IMR-90 (cell line): ENCODE measurements at regions not wholly inside any gene's neighbourhood (a gene's known extent, or its start where the extent isn't known, plus 50 kb on each side); places are given as distances from the start of the nearest gene placed in this dataset.

ENCODE experiments used
- ATAC-seq: fragments of 200-7000 bp; cut with Tn5 transposase; 2 replicates; pipeline ENCODE4 v1.9.1; 2020; ENCODE audit warnings: low read depth, mild to moderate bottlenecking, moderate library complexity
- BruUV-seq: library from RNA; stranded (reverse); fragments of 400-500 nt; replicated peaks from 2 replicates; lab custom pipeline; 2021; lab: Mats Ljungman, UMichigan
- CTCF ChIA-PET: fragments of 300-600 bp; formaldehyde crosslinking; extraction: SDS; loops from one replicate; lab custom pipeline; 2021; ENCODE audit warnings: antibody characterized with exemption; lab: Yijun Ruan, JAX
- POLR2A ChIA-PET: fragments of 300-600 bp; sonication (Branson Sonifier 250); formaldehyde crosslinking; loops from one replicate; lab custom pipeline; 2022; ENCODE audit warnings: antibody characterized with exemption; ENCODE audit not compliant: unreplicated experiment; lab: Charles Lee
- DNase-seq: peaks from one replicate; pipeline ENCODE4 v3.0.0; 2013
- H2AFZ ChIP-seq: replicated peaks from 2 replicates; pipeline ENCODE3; 2013; ENCODE audit warnings: low read length, mild to moderate bottlenecking; ENCODE audit not compliant: poor library complexity
- H2AK5ac ChIP-seq: 2 replicates; pipeline ENCODE4 v1.6.1; 2013; ENCODE audit warnings: low read depth, low read length, inconsistent platforms
- H2AK9ac ChIP-seq: replicated peaks from 2 replicates; pipeline ENCODE3; 2013; ENCODE audit warnings: mild to moderate bottlenecking, low read depth, low read length, moderate library complexity; ENCODE audit not compliant: poor library complexity
- H2BK120ac ChIP-seq: 2 replicates; pipeline ENCODE4 v1.6.1; 2013; ENCODE audit warnings: low read depth, low read length, inconsistent platforms
- H2BK15ac ChIP-seq: 3 replicates; pipeline ENCODE4 v1.6.1; 2013; ENCODE audit warnings: low read depth, low read length, inconsistent platforms
- H2BK20ac ChIP-seq: 2 replicates; pipeline ENCODE4 v1.6.1; 2013; ENCODE audit warnings: low read depth, mild to moderate bottlenecking, inconsistent platforms, low read length, moderate library complexity
- H2BK5ac ChIP-seq: 2 replicates; pipeline ENCODE4 v1.6.1; 2013; ENCODE audit warnings: mild to moderate bottlenecking, low read depth, low read length, inconsistent platforms; ENCODE audit not compliant: poor library complexity, severe bottlenecking
- H3K14ac ChIP-seq: replicated peaks from 2 replicates; pipeline ENCODE4 v1.6.1; 2013; ENCODE audit warnings: low read depth, low read length, inconsistent platforms
- H3K18ac ChIP-seq: 2 replicates; pipeline ENCODE4 v1.6.1; 2013; ENCODE audit warnings: low read depth, low read length, control low read depth
- H3K23ac ChIP-seq: 2 replicates; pipeline ENCODE4 v1.6.1; 2013; ENCODE audit warnings: low read depth, low read length, inconsistent platforms
- H3K27ac ChIP-seq: 2 replicates; pipeline ENCODE4 v1.5.1; 2013; ENCODE audit warnings: mild to moderate bottlenecking, control low read depth, low read length; ENCODE audit not compliant: insufficient read depth
- H3K27me3 ChIP-seq: 2 replicates; pipeline ENCODE4 v1.6.1; 2013; ENCODE audit warnings: low read length; ENCODE audit not compliant: control insufficient read depth, insufficient read depth
- H3K36me3 ChIP-seq: 2 replicates; pipeline ENCODE4 v1.6.1; 2013; ENCODE audit warnings: low read length, mixed read lengths; ENCODE audit not compliant: control insufficient read depth, insufficient read depth
- H3K4ac ChIP-seq: 2 replicates; pipeline ENCODE4 v1.6.1; 2013; ENCODE audit warnings: low read depth, low read length, inconsistent platforms
- H3K4me1 ChIP-seq: 2 replicates; pipeline ENCODE4 v1.6.1; 2013; ENCODE audit warnings: low read length, mixed read lengths; ENCODE audit not compliant: control insufficient read depth, insufficient read depth
- H3K4me2 ChIP-seq: 2 replicates; pipeline ENCODE4 v1.6.1; 2013; ENCODE audit warnings: low read depth, mild to moderate bottlenecking, control low read depth, low read length, moderate library complexity
- H3K4me3 ChIP-seq: 2 replicates; pipeline ENCODE4 v1.5.1; 2013; ENCODE audit warnings: low read depth, mild to moderate bottlenecking, control low read depth, low read length, moderate library complexity; ENCODE audit not compliant: insufficient read depth
- H3K56ac ChIP-seq: 2 replicates; pipeline ENCODE4 v1.6.1; 2013; ENCODE audit warnings: low read length, inconsistent platforms; ENCODE audit not compliant: insufficient read depth; ENCODE audit errors: extremely low read depth
- H3K79me1 ChIP-seq, 2 experiments: 2 replicates each; pipeline ENCODE4 v1.6.1; 2013; ENCODE audit warnings: low read length in 2 of 2, inconsistent platforms in 1 of 2, low read depth in 1 of 2
- H3K9ac ChIP-seq: 2 replicates; pipeline ENCODE4 v1.6.1; 2013; ENCODE audit warnings: low read depth, low read length, control low read depth
- H3K9me1 ChIP-seq: 2 replicates; pipeline ENCODE4 v1.6.1; 2013; ENCODE audit warnings: low read length, inconsistent platforms; ENCODE audit not compliant: insufficient read depth
- H3K9me3 ChIP-seq: 2 replicates; pipeline ENCODE4 v1.6.1; 2013; ENCODE audit warnings: low read length; ENCODE audit not compliant: control insufficient read depth, insufficient read depth
- H4K20me1 ChIP-seq: 2 replicates; pipeline ENCODE4 v1.6.1; 2013; ENCODE audit warnings: low read length, inconsistent platforms; ENCODE audit not compliant: insufficient read depth
- H4K5ac ChIP-seq: 2 replicates; pipeline ENCODE4 v1.6.1; 2013; ENCODE audit warnings: mild to moderate bottlenecking, low read depth, low read length, control low read depth
- H4K8ac ChIP-seq, 2 experiments: 2 replicates each; pipeline ENCODE4 v1.6.1; 2013; ENCODE audit warnings: low read depth in 2 of 2, low read length in 2 of 2, control low read depth in 1 of 2, inconsistent platforms in 1 of 2
- H4K91ac ChIP-seq: 2 replicates; pipeline ENCODE4 v1.6.1; 2013; ENCODE audit warnings: low read depth, low read length, inconsistent platforms; ENCODE audit not compliant: insufficient read depth
- BHLHE40 ChIP-seq: fragments of 150-350 bp; IDR thresholded peaks from 2 replicates; pipeline ENCODE4 v1.6.1; 2016; ENCODE audit warnings: mild to moderate bottlenecking, low read depth, low read length
- CEBPB ChIP-seq: IDR thresholded peaks from 2 replicates; pipeline ENCODE4 v1.6.1; 2012; ENCODE audit warnings: low read depth, low read length, improper control_type of control experiment
- CHD1 ChIP-seq: IDR thresholded peaks from 2 replicates; pipeline ENCODE4 v1.6.1; 2012; ENCODE audit warnings: low read depth, low read length, improper control_type of control experiment
- CTCF ChIP-seq: conservative IDR thresholded peaks from 2 replicates; pipeline ENCODE4 v1.5.1; 2012; ENCODE audit warnings: mild to moderate bottlenecking, low read depth, low read length, improper control_type of control experiment
- ELK1 ChIP-seq: fragments of 150-350 bp; IDR thresholded peaks from 2 replicates; pipeline ENCODE4 v1.6.1; 2016; ENCODE audit warnings: low read depth, mild to moderate bottlenecking, low read length, moderate library complexity, borderline replicate concordance
- MAFK ChIP-seq: IDR thresholded peaks from 2 replicates; pipeline ENCODE4 v1.6.1; 2012; ENCODE audit warnings: low read depth, low read length, improper control_type of control experiment
- MXI1 ChIP-seq: IDR thresholded peaks from 2 replicates; pipeline ENCODE4 v1.6.1; 2012; ENCODE audit warnings: low read depth, mild to moderate bottlenecking, low read length, moderate library complexity, borderline replicate concordance
- POLR2A ChIP-seq: IDR thresholded peaks from 2 replicates; pipeline ENCODE4 v1.6.1; 2012; ENCODE audit warnings: mild to moderate bottlenecking, low read depth, low read length
- RAD21 ChIP-seq: IDR thresholded peaks from 2 replicates; pipeline ENCODE4 v1.6.1; 2012; ENCODE audit warnings: low read length, improper control_type of control experiment
- RCOR1 ChIP-seq: IDR thresholded peaks from 2 replicates; pipeline ENCODE4 v1.6.1; 2012; ENCODE audit warnings: mild to moderate bottlenecking, low read length, improper control_type of control experiment; ENCODE audit not compliant: insufficient replicate concordance
- SMC3 ChIP-seq: fragments of 150-350 bp; IDR thresholded peaks from 2 replicates; pipeline ENCODE4 v1.6.1; 2016; ENCODE audit warnings: low read depth, mild to moderate bottlenecking, antibody characterized with exemption, low read length, moderate library complexity
- WGBS, 2 experiments: methylation state at CpG; one replicate each; pipeline versions ENCODE4 v1.1.5 to v1.1.7; 2013; ENCODE audit warnings: missing lambda C conversion rate in 2 of 2; ENCODE audit not compliant: insufficient read length in 1 of 2; ENCODE audit errors: extremely low coverage in 2 of 2; 5-methylcytosine and 5-hydroxymethylcytosine counted together
- dilution Hi-C: fragments of 300-500 bp; cut with HindIII; formaldehyde crosslinking; loops from one replicate; pipeline ENCODE4 v1.14.3; 2018; ENCODE audit warnings: low sequenced_read_pairs; ENCODE audit not compliant: unreplicated experiment
- in situ Hi-C: fragments of 300-500 bp; cut with MboI; formaldehyde crosslinking; loops from 3 replicates; pipeline ENCODE4 v1.14.3; 2019; ENCODE audit warnings: low sequenced_read_pairs, inconsistent platforms, mixed read lengths
- intact Hi-C: fragments of 100-400 bp; cut with micrococcal nuclease; formaldehyde crosslinking; loops from 2 replicates; pipeline ENCODE4 v1.10.0; 2022

- WGBS, 2 experiments = 63% methylated on average over 4 of the region's 12 CpGs; no CpG with 5 or more reads in 1 of the 2 experiments
- Histone ChIP-seq H3K79me1 (no peaks in the 10 kb centered on the region), H3K18ac (no peak overlapping the region), H3K27ac (no peak overlapping the region), H4K5ac (no peak overlapping the region), H3K4ac (no peak overlapping the region), H3K9me3 (no peaks in the 10 kb centered on the region), H3K14ac (no peak overlapping the region), H3K9ac (no peak overlapping the region), H2AK5ac (no peak overlapping the region), H4K91ac (no peak overlapping the region), H2BK120ac (no peak overlapping the region), H2BK20ac (no peak overlapping the region), H3K9me1 (no peaks in the 10 kb centered on the region), H2BK15ac (no peak overlapping the region), H3K36me3 (no peaks in the 10 kb centered on the region), H2BK5ac (no peak overlapping the region), H2AFZ (no peak overlapping the region), H4K20me1 (no peaks in the 10 kb centered on the region), H3K23ac (no peak overlapping the region), H2AK9ac (no peak overlapping the region), H3K4me1 (no peaks in the 10 kb centered on the region), H3K4me3 (no peak overlapping the region), H3K4me2 (no peak overlapping the region), H3K56ac (no peak overlapping the region), H3K27me3 (no peaks in the 10 kb centered on the region), H4K8ac (no peak overlapping the region)
- POLR2A ChIA-PET = no interaction called here
- intact Hi-C loops = no loop called here
- dilution Hi-C loops = no loop called here
- in situ Hi-C loops = no loop called here
- CTCF ChIA-PET = interaction anchor here (0.6 kb wide), 1 partner anchor 527 kb away, joined by 3 read pairs; no protein-coding TSS in a partner anchor
- no peak for TF ChIP-seq CTCF
- no peak for TF ChIP-seq SMC3
- TF ChIP-seq CEBPB = no peak
- no peak for TF ChIP-seq ELK1
- no peak for TF ChIP-seq RAD21
- no peak for TF ChIP-seq POLR2A
- TF ChIP-seq BHLHE40 = no peak
- TF ChIP-seq MAFK = no peak
- no peak for TF ChIP-seq MXI1
- TF ChIP-seq CHD1 = no peak
- no peak for TF ChIP-seq RCOR1
- DNase-seq (no peak), ATAC-seq (no peak)
- BruUV-seq = no TSS peak
Observed at GRCh38 chr9:80496901-80497556, 925.3 kb downstream of the TLE4 start.
